HepG2 (cell line): ENCODE measurements at regions not wholly inside any gene's neighbourhood (a gene's known extent, or its start where the extent isn't known, plus 50 kb on each side); places are given as distances from the start of the nearest gene placed in this dataset.

Source experiments
- RBAK ChIP-seq: sonication (generic); formaldehyde crosslinking; IDR thresholded peaks from 2 replicates; pipeline ENCODE4 v1.5.1; 2020; ENCODE audit warnings: mild to moderate bottlenecking, missing genetic modification reagents
- REST ChIP-seq, 2 experiments: IDR thresholded peaks; 2 replicates each; pipeline ENCODE4 v1.6.1; 2011 to 2012; ENCODE audit warnings: low read length in 2 of 2, borderline replicate concordance in 1 of 2, low read depth in 1 of 2, mild to moderate bottlenecking in 1 of 2, moderate library complexity in 1 of 2
- TCF7L2 ChIP-seq: IDR thresholded peaks from 2 replicates; pipeline ENCODE4 v1.6.1; 2011; ENCODE audit warnings: mild to moderate bottlenecking, low read depth, low read length, moderate library complexity
- ZNF282 ChIP-seq: fragments of 450-650 bp; IDR thresholded peaks from 2 replicates; pipeline ENCODE4 v1.6.1; 2018; ENCODE audit not compliant: partially characterized antibody

GRCh38 chr20:40207655-40208054 lies 481.4 kb downstream of the MAFB start:
- TF ChIP-seq ZNF282 (no peak), RBAK (CRISPR knock-in tag) (no peak), REST (IDR thresholded peaks at IDR 0.05; ENCODE audit: borderline replicate concordance in 1 of 2, low read depth in 1 of 2, low read length in 2 of 2) (no peak), TCF7L2 (no peak)
